ENCODE measurements at regions not wholly inside any gene's neighbourhood (a gene's known extent, or its start where the extent isn't known, plus 50 kb on each side); places are given as distances from the start of the nearest gene placed in this dataset.

- DNase-seq (ENCODE audit: low read depth in 1 of 2, low spot score in 1 of 2), result no peak
These were observed 190.2 kb upstream of the MPHOSPH6 start for GRCh38 chr16:82360024-82360783.

- DNase-seq (ENCODE audit: low read depth in 1 of 2, low spot score in 1 of 2), result no peak
These were observed 188.7 kb upstream of the MPHOSPH6 start for GRCh38 chr16:82358606-82359221.

- no peak for DNase-seq (ENCODE audit: low read depth in 1 of 2, low spot score in 1 of 2)
These were observed 188.1 kb upstream of the MPHOSPH6 start for GRCh38 chr16:82358161-82358560.

- DNase-seq (ENCODE audit: low read depth in 1 of 2, low spot score in 1 of 2), result no peak
These were observed 187.2 kb upstream of the MPHOSPH6 start for GRCh38 chr16:82357237-82357636.

- DNase-seq (ENCODE audit: low read depth in 1 of 2, low spot score in 1 of 2), result no peak
These were observed 180.5 kb upstream of the MPHOSPH6 start for GRCh38 chr16:82350560-82350959.

GRCh38 chr16:82345318-82345717, 175.3 kb upstream of the MPHOSPH6 start:
- DNase-seq (ENCODE audit: low read depth in 1 of 2, low spot score in 1 of 2), result no peak

- no peak for DNase-seq (ENCODE audit: low read depth in 1 of 2, low spot score in 1 of 2)
These were observed 174.1 kb upstream of the MPHOSPH6 start for GRCh38 chr16:82344157-82344556.

- no peak for DNase-seq (ENCODE audit: low read depth in 1 of 2, low spot score in 1 of 2)
These were observed 171.2 kb upstream of the MPHOSPH6 start for GRCh38 chr16:82341146-82341669.

- no peak for DNase-seq (ENCODE audit: low read depth in 1 of 2, low spot score in 1 of 2)
These were observed 170.5 kb upstream of the MPHOSPH6 start for GRCh38 chr16:82340531-82340930.

GRCh38 chr16:82337355-82337754, 167.3 kb upstream of the MPHOSPH6 start:
- DNase-seq (ENCODE audit: low read depth in 1 of 2, low spot score in 1 of 2), result no peak

- DNase-seq (ENCODE audit: low read depth in 1 of 2, low spot score in 1 of 2), result no peak
These were observed 162.1 kb upstream of the MPHOSPH6 start for GRCh38 chr16:82331974-82332750.

GRCh38 chr16:82331397-82331796, 161.4 kb upstream of the MPHOSPH6 start:
- DNase-seq (ENCODE audit: low read depth in 1 of 2, low spot score in 1 of 2), result no peak

- DNase-seq (ENCODE audit: low read depth in 1 of 2, low spot score in 1 of 2), result no peak
These were observed 159.6 kb upstream of the MPHOSPH6 start for GRCh38 chr16:82329504-82330192.

- DNase-seq (ENCODE audit: low read depth in 1 of 2, low spot score in 1 of 2), result no peak
These were observed 159.0 kb upstream of the MPHOSPH6 start for GRCh38 chr16:82328881-82329469.

GRCh38 chr16:82323171-82323570, 153.1 kb upstream of the MPHOSPH6 start:
- no peak for DNase-seq (ENCODE audit: low read depth in 1 of 2, low spot score in 1 of 2)

- DNase-seq (ENCODE audit: low read depth in 1 of 2, low spot score in 1 of 2), result no peak
These were observed 152.2 kb upstream of the MPHOSPH6 start for GRCh38 chr16:82322177-82322576.

- DNase-seq (ENCODE audit: low read depth in 1 of 2, low spot score in 1 of 2), result no peak
These were observed 149.0 kb upstream of the MPHOSPH6 start for GRCh38 chr16:82319038-82319437.

- no peak for DNase-seq (ENCODE audit: low read depth in 1 of 2, low spot score in 1 of 2)
These were observed 147.6 kb upstream of the MPHOSPH6 start for GRCh38 chr16:82317411-82318167.

- DNase-seq (ENCODE audit: low read depth in 1 of 2, low spot score in 1 of 2), result no peak
These were observed 143.7 kb upstream of the MPHOSPH6 start for GRCh38 chr16:82313754-82314153.

GRCh38 chr16:82311528-82311927, 141.5 kb upstream of the MPHOSPH6 start:
- no peak for DNase-seq (ENCODE audit: low read depth in 1 of 2, low spot score in 1 of 2)

All from stimulated activated CD4-positive, alpha-beta T cell treated with anti-CD3 and anti-CD28 coated beads, Interleukin-15, amount 100 ng/mL, for 1 hour (primary cell).